Nephron progenitor cell (in vitro differentiated cells): ENCODE measurements at regions not wholly inside any gene's neighbourhood (a gene's known extent, or its start where the extent isn't known, plus 50 kb on each side); places are given as distances from the start of the nearest gene placed in this dataset.

ENCODE experiments used
- DNase-seq: peaks from one replicate; pipeline ENCODE4 v3.0.0; 2021
- H3K27ac Mint-ChIP-seq: 2 replicates; pipeline ENCODE4 v1.8.0; 2021; ENCODE audit warnings: mild to moderate bottlenecking, moderate library complexity, mixed read lengths
- H3K27me3 Mint-ChIP-seq: 2 replicates; pipeline ENCODE4 v1.8.0; 2021; ENCODE audit warnings: mild to moderate bottlenecking, low read depth, mixed read lengths; ENCODE audit not compliant: poor library complexity
- H3K36me3 Mint-ChIP-seq: 2 replicates; pipeline ENCODE4 v1.8.0; 2021; ENCODE audit warnings: low read depth, mixed read lengths
- H3K4me1 Mint-ChIP-seq: 2 replicates; pipeline ENCODE4 v1.8.0; 2021; ENCODE audit warnings: mixed read lengths
- H3K4me3 Mint-ChIP-seq: 2 replicates; pipeline ENCODE4 v1.8.0; 2021; ENCODE audit warnings: mild to moderate bottlenecking, moderate library complexity, mixed read lengths
- H3K9me3 Mint-ChIP-seq: 2 replicates; pipeline ENCODE4 v1.8.0; 2021; ENCODE audit warnings: mild to moderate bottlenecking, moderate library complexity, mixed read lengths
- CTCF ChIP-seq: fragments of 200-600 bp; sonication (generic); IDR thresholded peaks from 2 replicates; pipeline ENCODE4 v1.5.0; 2021; ENCODE audit warnings: antibody characterized with exemption

GRCh38 chr1:199357599-199357998 lies 669.9 kb upstream of the NR5A2 start:
- H3K9me3 Mint-ChIP-seq: no peaks in the 10 kb centered on the region
- no peak overlapping the region for H3K27ac Mint-ChIP-seq
- no peak for TF ChIP-seq CTCF
- H3K36me3 Mint-ChIP-seq: no peaks in the 10 kb centered on the region
- H3K4me1 Mint-ChIP-seq: no peaks in the 10 kb centered on the region
- no peak for DNase-seq
- no peak overlapping the region for H3K4me3 Mint-ChIP-seq
- H3K27me3 Mint-ChIP-seq: peaks cover 3% of the 10 kb centered on the region

- Mint-ChIP-seq H3K4me3 (no peak overlapping the region), H3K27ac (no peak overlapping the region), H3K9me3 (peaks cover 3% of the 10 kb centered on the region), H3K36me3 (no peaks in the 10 kb centered on the region), H3K4me1 (no peaks in the 10 kb centered on the region), H3K27me3 (peaks cover 3% of the 10 kb centered on the region)
- TF ChIP-seq CTCF: no peak
- no peak for DNase-seq
Measured at GRCh38 chr1:199362996-199363395, 664.5 kb upstream of the NR5A2 start.

- Mint-ChIP-seq H3K36me3 (no peaks in the 10 kb centered on the region), H3K9me3 (no peaks in the 10 kb centered on the region), H3K27me3 (no peaks in the 10 kb centered on the region), H3K4me1 (no peaks in the 10 kb centered on the region), H3K4me3 (no peak overlapping the region), H3K27ac (no peak overlapping the region)
- no peak for DNase-seq
- TF ChIP-seq CTCF: no peak
Measured at GRCh38 chr1:199373139-199373538, 654.4 kb upstream of the NR5A2 start.

- no peaks in the 10 kb centered on the region for H3K4me1 Mint-ChIP-seq
Measured at GRCh38 chr1:199377211-199377610, 650.3 kb upstream of the NR5A2 start.

GRCh38 chr1:199383793-199384192 lies 643.7 kb upstream of the NR5A2 start:
- no peaks in the 10 kb centered on the region for H3K36me3 Mint-ChIP-seq
- H3K9me3 Mint-ChIP-seq: no peaks in the 10 kb centered on the region
- TF ChIP-seq CTCF: no peak
- no peak overlapping the region for H3K27ac Mint-ChIP-seq
- peaks cover 3% of the 10 kb centered on the region for H3K27me3 Mint-ChIP-seq
- H3K4me1 Mint-ChIP-seq: no peaks in the 10 kb centered on the region
- no peak overlapping the region for H3K4me3 Mint-ChIP-seq
- DNase-seq: no peak

More at GRCh38 chr1:199377211-199377610, 650.3 kb upstream of the NR5A2 start:
- Mint-ChIP-seq H3K4me3 (no peak overlapping the region), H3K9me3 (no peaks in the 10 kb centered on the region), H3K27me3 (peaks cover 3% of the 10 kb centered on the region), H3K36me3 (no peaks in the 10 kb centered on the region), H3K27ac (no peak overlapping the region)
- no peak for DNase-seq
- TF ChIP-seq CTCF: no peak

GRCh38 chr1:199394856-199395255 lies 632.7 kb upstream of the NR5A2 start:
- Mint-ChIP-seq H3K27ac (no peak overlapping the region), H3K36me3 (no peaks in the 10 kb centered on the region), H3K27me3 (peaks cover 2% of the 10 kb centered on the region), H3K9me3 (no peaks in the 10 kb centered on the region), H3K4me3 (no peak overlapping the region), H3K4me1 (no peaks in the 10 kb centered on the region)
- TF ChIP-seq CTCF: no peak
- DNase-seq: no peak
